Upper lobe of left lung (tissue), 4 donors: ENCODE measurements at regions not wholly inside any gene's neighbourhood (a gene's known extent, or its start where the extent isn't known, plus 50 kb on each side); places are given as distances from the start of the nearest gene placed in this dataset.

Experiments
- EP300 ChIP-seq, 4 donors: sonication (generic); formaldehyde crosslinking; IDR thresholded peaks; one replicate each; pipeline ENCODE4 v1.5.1; 2017; ENCODE audit warnings: antibody characterized with exemption in 4 of 4, control low read depth in 2 of 4
- POLR2A ChIP-seq, 4 donors: fragments of 450-650 bp; IDR thresholded peaks; one replicate each; pipeline ENCODE4 v1.5.1; 2016 to 2017; ENCODE audit warnings: antibody characterized with exemption in 4 of 4, mild to moderate bottlenecking in 2 of 4
- POLR2AphosphoS5 ChIP-seq, 2 donors: sonication (generic); formaldehyde crosslinking; IDR thresholded peaks; one replicate each; pipeline ENCODE4 v1.5.1; 2017; ENCODE audit warnings: antibody characterized with exemption in 2 of 2
- TF ChIP-seq, protein P1 (sequence below), 6 experiments: fragments of 450-650 bp in 4 of 6; fragments of 200-600 bp in 2 of 6; sonication (generic) in 2 of 6; IDR thresholded peaks; one replicate each; pipeline ENCODE4 v1.5.1; 2016 to 2019; ENCODE audit warnings: antibody characterized with exemption in 6 of 6

DNA sequence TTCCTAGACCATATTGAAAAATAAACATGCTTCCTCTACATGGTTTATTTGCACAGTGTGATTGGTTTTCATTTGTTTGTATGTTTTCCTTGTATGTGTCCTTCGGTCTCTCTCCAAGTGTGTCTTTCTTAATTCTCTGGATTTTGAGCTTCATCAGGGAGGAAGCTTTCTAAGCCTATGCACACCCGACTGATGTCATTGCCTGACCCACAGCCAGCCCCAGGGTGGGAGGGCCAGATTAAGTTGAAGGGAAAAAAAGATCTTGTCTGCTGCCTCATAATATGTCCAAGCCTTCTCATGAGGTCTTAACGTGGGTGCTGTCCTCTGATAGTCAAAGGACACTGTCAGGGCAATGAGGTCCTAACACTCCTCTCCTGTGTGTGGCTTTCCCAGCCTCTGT lies 115.2 kb downstream of the MARCHF4 start:
- TF ChIP-seq, protein P1, sequence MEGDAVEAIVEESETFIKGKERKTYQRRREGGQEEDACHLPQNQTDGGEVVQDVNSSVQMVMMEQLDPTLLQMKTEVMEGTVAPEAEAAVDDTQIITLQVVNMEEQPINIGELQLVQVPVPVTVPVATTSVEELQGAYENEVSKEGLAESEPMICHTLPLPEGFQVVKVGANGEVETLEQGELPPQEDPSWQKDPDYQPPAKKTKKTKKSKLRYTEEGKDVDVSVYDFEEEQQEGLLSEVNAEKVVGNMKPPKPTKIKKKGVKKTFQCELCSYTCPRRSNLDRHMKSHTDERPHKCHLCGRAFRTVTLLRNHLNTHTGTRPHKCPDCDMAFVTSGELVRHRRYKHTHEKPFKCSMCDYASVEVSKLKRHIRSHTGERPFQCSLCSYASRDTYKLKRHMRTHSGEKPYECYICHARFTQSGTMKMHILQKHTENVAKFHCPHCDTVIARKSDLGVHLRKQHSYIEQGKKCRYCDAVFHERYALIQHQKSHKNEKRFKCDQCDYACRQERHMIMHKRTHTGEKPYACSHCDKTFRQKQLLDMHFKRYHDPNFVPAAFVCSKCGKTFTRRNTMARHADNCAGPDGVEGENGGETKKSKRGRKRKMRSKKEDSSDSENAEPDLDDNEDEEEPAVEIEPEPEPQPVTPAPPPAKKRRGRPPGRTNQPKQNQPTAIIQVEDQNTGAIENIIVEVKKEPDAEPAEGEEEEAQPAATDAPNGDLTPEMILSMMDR (IDR thresholded peaks at IDR 0.05) = no peak
- TF ChIP-seq POLR2AphosphoS5 (IDR thresholded peaks at IDR 0.05) = no peak
- no peak for TF ChIP-seq POLR2A (IDR thresholded peaks at IDR 0.05)
- TF ChIP-seq EP300 (IDR thresholded peaks at IDR 0.05) = no peak
